ENCODE measurements at regions not wholly inside any gene's neighbourhood (a gene's known extent, or its start where the extent isn't known, plus 50 kb on each side); places are given as distances from the start of the nearest gene placed in this dataset.
"Not testable (repeated sequence)": the region's sequence is repeated elsewhere in the genome, so short reads cannot be mapped to it uniquely, and the experiment has no call there.

GRCh38 chr2:111269761-111270323, 149.1 kb downstream of the BCL2L11 start:
- TF ChIP-seq POLR2A, CTCF (IDR thresholded peaks at IDR 0.05): not testable (repeated sequence)
- peak in 1 of 3 donors; percentile 40 for TF ChIP-seq POLR2AphosphoS5 (IDR thresholded peaks at IDR 0.05)
